HL-60 (cell line): ENCODE measurements at regions not wholly inside any gene's neighbourhood (a gene's known extent, or its start where the extent isn't known, plus 50 kb on each side); places are given as distances from the start of the nearest gene placed in this dataset.

Source experiments
- CTCF ChIP-seq: IDR thresholded peaks from one replicate; pipeline ENCODE4 v1.5.1; 2011; ENCODE audit warnings: low read length, control low read depth, inconsistent platforms; ENCODE audit not compliant: insufficient read depth
- GABPA ChIP-seq: IDR thresholded peaks from 2 replicates; pipeline ENCODE4 v1.6.1; 2012; ENCODE audit warnings: low read depth
- POLR2AphosphoS5 ChIP-seq: IDR thresholded peaks from 2 replicates; pipeline ENCODE4 v1.6.1; 2012; ENCODE audit warnings: low read depth
- REST ChIP-seq: IDR thresholded peaks from 2 replicates; pipeline ENCODE4 v1.6.1; 2012; ENCODE audit warnings: low read depth; ENCODE audit not compliant: insufficient replicate concordance
- SPI1 ChIP-seq: IDR thresholded peaks from 2 replicates; pipeline ENCODE4 v1.6.1; 2012; ENCODE audit warnings: low read depth, mild to moderate bottlenecking, borderline replicate concordance

- TF ChIP-seq REST (no peak), CTCF (no peak), POLR2AphosphoS5 (no peak), GABPA (no peak), SPI1 (no peak)
These were observed 92.8 kb upstream of the ETV6 start for GRCh38 chr12:11556682-11557081.
